GM12878 (cell line): ENCODE measurements at regions not wholly inside any gene's neighbourhood (a gene's known extent, or its start where the extent isn't known, plus 50 kb on each side); places are given as distances from the start of the nearest gene placed in this dataset.

Experiments used
- ATAC-seq: fragments of 200-7000 bp; cut with Tn5 transposase; 3 replicates; pipeline ENCODE4 v1.9.1; 2020; ENCODE audit warnings: mild to moderate bottlenecking, moderate library complexity
- BruUV-seq: library from RNA; stranded (reverse); fragments of 400-500 nt; replicated peaks from 2 replicates; lab custom pipeline; 2021; lab: Mats Ljungman, UMichigan
- CTCF ChIA-PET: fragments of 300-600 bp; sonication (Branson Sonifier 250); formaldehyde crosslinking; extraction: SDS; loops from one replicate; lab custom pipeline; 2021; ENCODE audit warnings: inconsistent platforms; lab: Yijun Ruan, JAX
- POLR2A ChIA-PET: fragments of 350-600 bp; formaldehyde crosslinking; extraction: SDS; loops from one replicate; lab custom pipeline; 2021; ENCODE audit warnings: inconsistent platforms; lab: Charles Lee
- RAD21 ChIA-PET: fragments of 300-600 bp; sonication (Branson Sonifier 250); formaldehyde crosslinking; loops from one replicate; lab custom pipeline; 2023; ENCODE audit warnings: antibody characterized with exemption; ENCODE audit not compliant: unreplicated experiment; lab: Charles Lee
- SMC1A ChIA-PET: fragments of 300-600 bp; sonication (Branson Sonifier 250); formaldehyde crosslinking; loops from one replicate; lab custom pipeline; 2023; ENCODE audit not compliant: unreplicated experiment, uncharacterized antibody; lab: Charles Lee
- DNase-seq: peaks from one replicate; pipeline ENCODE4 v3.0.0-alpha.2; 2011; ENCODE audit warnings: low read depth, low spot score
- FAIRE-seq: peaks from 3 replicates; lab custom pipeline; 2011; peaks lifted over from hg19 to GRCh38; lab: Jason Lieb, UNC
- H2AFZ ChIP-seq: 2 replicates; pipeline ENCODE4 v1.6.0; 2011; ENCODE audit warnings: low read depth, low read length, control low read depth; ENCODE audit not compliant: control insufficient read depth
- H3K27ac ChIP-seq: 2 replicates; pipeline ENCODE4 v1.5.1; 2011; ENCODE audit warnings: control low read depth; ENCODE audit not compliant: control insufficient read depth, insufficient read depth
- H3K27me3 ChIP-seq, 2 experiments: replicated peaks in 1 of 2; 2 replicates each; pipeline versions ENCODE4 v1.6.0 to v1.6.1; 2011; ENCODE audit warnings: low read length in 1 of 2; ENCODE audit not compliant: control insufficient read depth in 2 of 2, insufficient read depth in 2 of 2
- H3K36me3 ChIP-seq, 2 experiments: 2 replicates each; pipeline ENCODE4 v1.5.1; 2011; ENCODE audit warnings: low read length in 1 of 2; ENCODE audit not compliant: control insufficient read depth in 2 of 2, insufficient read depth in 2 of 2
- H3K4me1 ChIP-seq: 2 replicates; pipeline ENCODE4 v1.6.1; 2011; ENCODE audit warnings: mild to moderate bottlenecking, low read length, moderate library complexity, mixed read lengths; ENCODE audit not compliant: control insufficient read depth, insufficient read depth
- H3K4me2 ChIP-seq: 2 replicates; pipeline ENCODE4 v1.6.0; 2011; ENCODE audit warnings: control low read depth; ENCODE audit not compliant: control insufficient read depth, insufficient read depth
- H3K4me3 ChIP-seq: fragments of 200-600 bp; sonication (generic); 2 replicates; pipeline ENCODE4 v1.5.1; 2016
- H3K79me2 ChIP-seq: 2 replicates; pipeline ENCODE4 v1.6.0; 2011; ENCODE audit warnings: low read length; ENCODE audit not compliant: control insufficient read depth, insufficient read depth
- H3K9ac ChIP-seq: 2 replicates; pipeline ENCODE4 v1.8.0; 2011; ENCODE audit warnings: low read length, control low read depth, mixed read lengths; ENCODE audit not compliant: control insufficient read depth, insufficient read depth
- H3K9me3 ChIP-seq: replicated peaks from 3 replicates; pipeline ENCODE4 v1.5.1; 2011; ENCODE audit warnings: mild to moderate bottlenecking, low read length; ENCODE audit not compliant: control insufficient read depth, insufficient read depth
- H4K20me1 ChIP-seq: 2 replicates; pipeline ENCODE4 v1.6.0; 2011; ENCODE audit not compliant: control insufficient read depth, insufficient read depth
- BACH1 ChIP-seq: fragments of 450-650 bp; IDR thresholded peaks from 2 replicates; pipeline ENCODE4 v1.6.1; 2017; ENCODE audit warnings: mild to moderate bottlenecking, borderline replicate concordance
- BHLHE40 ChIP-seq, 2 experiments: fragments of 450-650 bp in 1 of 2; IDR thresholded peaks; 2 replicates each; pipeline ENCODE4 v1.6.1; 2011 to 2017; ENCODE audit warnings: low read depth in 2 of 2, borderline replicate concordance in 1 of 2, improper control_type of control experiment in 1 of 2, low read length in 1 of 2, mild to moderate bottlenecking in 1 of 2
- EED ChIP-seq: sonication (generic); IDR thresholded peaks from 2 replicates; pipeline ENCODE4 v1.6.1; 2016; ENCODE audit warnings: antibody characterized with exemption, low read depth
- ESRRA ChIP-seq: IDR thresholded peaks from 2 replicates; pipeline ENCODE4 v1.6.1; 2012; ENCODE audit warnings: mild to moderate bottlenecking, low read length, improper control_type of control experiment
- IKZF1 ChIP-seq: fragments of 450-650 bp; conservative IDR thresholded peaks from 2 replicates; pipeline ENCODE4 v1.6.1; 2017; ENCODE audit warnings: antibody characterized with exemption, mild to moderate bottlenecking
- IRF3 ChIP-seq: fragments of 450-650 bp; IDR thresholded peaks from 2 replicates; pipeline ENCODE4 v1.6.1; 2014; ENCODE audit warnings: mild to moderate bottlenecking
- IRF5 ChIP-seq: fragments of 450-650 bp; IDR thresholded peaks from 2 replicates; pipeline ENCODE4 v1.6.1; 2017; ENCODE audit warnings: borderline replicate concordance
- MYB ChIP-seq: fragments of 150-350 bp; IDR thresholded peaks from 2 replicates; pipeline ENCODE4 v1.6.1; 2014; ENCODE audit warnings: mild to moderate bottlenecking, low read depth, low read length, borderline replicate concordance
- NFYA ChIP-seq: IDR thresholded peaks from 2 replicates; pipeline ENCODE4 v1.6.1; 2011; ENCODE audit warnings: low read depth, mild to moderate bottlenecking, low read length, improper control_type of control experiment, borderline replicate concordance
- SKIL ChIP-seq: fragments of 450-650 bp; IDR thresholded peaks from 2 replicates; pipeline ENCODE4 v1.6.1; 2017; ENCODE audit warnings: mild to moderate bottlenecking, low read depth, inconsistent platforms; ENCODE audit not compliant: poor library complexity, severe bottlenecking
- SREBF2 ChIP-seq: IDR thresholded peaks from 2 replicates; pipeline ENCODE4 v1.6.1; 2012; ENCODE audit warnings: mild to moderate bottlenecking, low read length
- TAF1 ChIP-seq: IDR thresholded peaks from 2 replicates; pipeline ENCODE4 v1.6.1; 2011; ENCODE audit warnings: mild to moderate bottlenecking, low read depth, low read length, borderline replicate concordance
- in situ Hi-C: fragments of 300-500 bp; cut with MboI; formaldehyde crosslinking; loops from 9 replicates; pipeline ENCODE4 v1.14.3; 2018; ENCODE audit warnings: mixed read lengths
- intact Hi-C: fragments of 100-400 bp; cut with micrococcal nuclease; formaldehyde crosslinking; loops from one replicate; pipeline ENCODE4 v1.14.2; 2022; ENCODE audit not compliant: unreplicated experiment
- TF ChIP-seq, protein P1 (sequence below): IDR thresholded peaks from 2 replicates; pipeline ENCODE4 v1.6.1; 2011; ENCODE audit warnings: low read depth, mild to moderate bottlenecking, low read length, moderate library complexity, borderline replicate concordance; ENCODE audit errors: extremely low read depth
- TF ChIP-seq, protein P2 (sequence below): fragments of 450-650 bp; formaldehyde crosslinking; IDR thresholded peaks from 2 replicates; pipeline ENCODE4 v1.4.0; 2020; ENCODE audit warnings: mild to moderate bottlenecking, moderate library complexity

DNA sequence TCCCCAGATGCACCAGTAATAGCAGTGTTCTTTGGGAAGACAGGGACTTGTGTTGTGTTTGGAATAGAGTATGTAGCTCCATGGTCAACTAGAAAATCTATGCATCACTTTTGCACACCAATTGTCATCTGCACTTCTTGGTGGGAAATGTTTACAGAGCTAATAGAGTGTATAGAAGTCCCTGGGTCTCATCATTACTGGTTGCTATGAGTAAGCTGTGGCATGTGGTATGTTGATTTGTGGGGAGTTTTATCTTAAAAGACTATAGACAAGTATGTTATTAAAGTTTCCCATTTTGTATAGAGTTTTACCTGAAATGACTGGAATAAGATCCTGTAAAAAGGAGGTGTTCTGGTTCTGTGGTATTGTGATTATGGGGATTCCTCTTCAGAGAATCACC lies 55.4 kb upstream of the PRSS1 start:
- no peak for ATAC-seq
- POLR2A ChIA-PET: no interaction called here
- no peak for FAIRE-seq
- intact Hi-C loops (no loop called here), in situ Hi-C loops (no loop called here)
- Histone ChIP-seq H3K4me3 (no peak overlapping the region), H3K79me2 (no peaks in the 10 kb centered on the region), H3K36me3 (no peaks in the 10 kb centered on the region), H3K27ac (no peak overlapping the region), H4K20me1 (no peaks in the 10 kb centered on the region), H3K9ac (no peak overlapping the region), H3K4me2 (no peak overlapping the region), H3K4me1 (peaks cover 3% of the 10 kb centered on the region; the same call in 1 of the 2 replicates), H3K9me3 (no peaks in the 10 kb centered on the region), H3K27me3 (no peaks in the 10 kb centered on the region), H2AFZ (no peak overlapping the region)
- CTCF ChIA-PET: interaction anchor here (0.7 to 4.2 kb wide), 4 partner anchors 14 to 89 kb away, joined by 3 to 20 read pairs (median 3); no protein-coding TSS in a partner anchor
- RAD21 ChIA-PET: interaction anchor here (1.3 to 3.2 kb wide), 2 partner anchors 20 to 89 kb away, joined by 3 to 11 read pairs; no protein-coding TSS in a partner anchor
- DNase-seq: no peak
- no TSS peak for BruUV-seq
- SMC1A ChIA-PET: interaction anchor here (0.8 to 2.3 kb wide), 4 partner anchors 11 to 131 kb away, joined by 3 to 14 read pairs (median 4); no protein-coding TSS in a partner anchor
- TF ChIP-seq ESRRA (no peak), SKIL (no peak), IRF5 (no peak), EED (no peak), TAF1 (no peak), IRF3 (no peak), IKZF1 (no peak), BACH1 (no peak), NFYA (no peak), MYB (no peak), BHLHE40 (IDR thresholded peaks at IDR 0.05; ENCODE audit: borderline replicate concordance in 1 of 2, low read depth in 2 of 2, low read length in 1 of 2) (no peak), SREBF2 (no peak)
- TF ChIP-seq, protein P1, sequence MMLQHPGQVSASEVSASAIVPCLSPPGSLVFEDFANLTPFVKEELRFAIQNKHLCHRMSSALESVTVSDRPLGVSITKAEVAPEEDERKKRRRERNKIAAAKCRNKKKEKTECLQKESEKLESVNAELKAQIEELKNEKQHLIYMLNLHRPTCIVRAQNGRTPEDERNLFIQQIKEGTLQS: no peak
- TF ChIP-seq, protein P2, sequence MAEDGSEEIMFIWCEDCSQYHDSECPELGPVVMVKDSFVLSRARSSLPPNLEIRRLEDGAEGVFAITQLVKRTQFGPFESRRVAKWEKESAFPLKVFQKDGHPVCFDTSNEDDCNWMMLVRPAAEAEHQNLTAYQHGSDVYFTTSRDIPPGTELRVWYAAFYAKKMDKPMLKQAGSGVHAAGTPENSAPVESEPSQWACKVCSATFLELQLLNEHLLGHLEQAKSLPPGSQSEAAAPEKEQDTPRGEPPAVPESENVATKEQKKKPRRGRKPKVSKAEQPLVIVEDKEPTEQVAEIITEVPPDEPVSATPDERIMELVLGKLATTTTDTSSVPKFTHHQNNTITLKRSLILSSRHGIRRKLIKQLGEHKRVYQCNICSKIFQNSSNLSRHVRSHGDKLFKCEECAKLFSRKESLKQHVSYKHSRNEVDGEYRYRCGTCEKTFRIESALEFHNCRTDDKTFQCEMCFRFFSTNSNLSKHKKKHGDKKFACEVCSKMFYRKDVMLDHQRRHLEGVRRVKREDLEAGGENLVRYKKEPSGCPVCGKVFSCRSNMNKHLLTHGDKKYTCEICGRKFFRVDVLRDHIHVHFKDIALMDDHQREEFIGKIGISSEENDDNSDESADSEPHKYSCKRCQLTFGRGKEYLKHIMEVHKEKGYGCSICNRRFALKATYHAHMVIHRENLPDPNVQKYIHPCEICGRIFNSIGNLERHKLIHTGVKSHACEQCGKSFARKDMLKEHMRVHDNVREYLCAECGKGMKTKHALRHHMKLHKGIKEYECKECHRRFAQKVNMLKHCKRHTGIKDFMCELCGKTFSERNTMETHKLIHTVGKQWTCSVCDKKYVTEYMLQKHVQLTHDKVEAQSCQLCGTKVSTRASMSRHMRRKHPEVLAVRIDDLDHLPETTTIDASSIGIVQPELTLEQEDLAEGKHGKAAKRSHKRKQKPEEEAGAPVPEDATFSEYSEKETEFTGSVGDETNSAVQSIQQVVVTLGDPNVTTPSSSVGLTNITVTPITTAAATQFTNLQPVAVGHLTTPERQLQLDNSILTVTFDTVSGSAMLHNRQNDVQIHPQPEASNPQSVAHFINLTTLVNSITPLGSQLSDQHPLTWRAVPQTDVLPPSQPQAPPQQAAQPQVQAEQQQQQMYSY (CRISPR knock-in tag): no peak
